ENCODE measurements at regions not wholly inside any gene's neighbourhood (a gene's known extent, or its start where the extent isn't known, plus 50 kb on each side); places are given as distances from the start of the nearest gene placed in this dataset.

DNA sequence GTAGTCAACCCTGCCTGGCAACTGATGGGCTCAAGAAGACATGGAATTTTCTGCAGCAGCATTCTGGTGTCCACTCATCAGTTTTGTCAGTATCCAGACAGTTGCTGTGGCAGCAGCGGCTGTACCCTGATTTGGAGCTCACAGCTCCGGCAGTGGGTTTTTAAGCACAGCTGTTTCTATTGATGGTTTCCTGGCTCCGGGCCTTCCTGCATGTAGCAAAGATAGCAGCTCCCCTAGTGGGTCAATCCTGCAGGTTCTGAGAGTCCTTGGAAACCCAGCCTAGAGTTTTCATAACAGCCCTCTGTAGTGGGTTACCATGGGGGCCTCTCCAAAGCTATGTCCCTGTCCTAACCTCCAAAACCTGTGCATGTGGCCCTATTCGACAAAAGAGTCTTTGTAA is 84.0 kb upstream of the ATP6AP2 start:
- no peak for TF ChIP-seq CTCF (conservative IDR thresholded peaks at IDR 0.05)
- TF ChIP-seq EZH2 (IDR thresholded peaks at IDR 0.05; ENCODE audit: low read depth): no peak

Data from PC-9 (cell line).